Lower leg skin (tissue), 3 donors: ENCODE measurements at regions not wholly inside any gene's neighbourhood (a gene's known extent, or its start where the extent isn't known, plus 50 kb on each side); places are given as distances from the start of the nearest gene placed in this dataset.

ENCODE experiments used
- POLR2A ChIP-seq, 2 donors: fragments of 450-650 bp; IDR thresholded peaks; one replicate each; pipeline ENCODE4 v1.6.1; 2016 to 2017; ENCODE audit warnings: antibody characterized with exemption in 2 of 2, mild to moderate bottlenecking in 1 of 2, moderate library complexity in 1 of 2
- TF ChIP-seq, protein P1 (sequence below), 3 donors: fragments of 450-650 bp; IDR thresholded peaks; one replicate each; pipeline ENCODE4 v1.5.1; 2016; ENCODE audit warnings: antibody characterized with exemption in 3 of 3, mild to moderate bottlenecking in 3 of 3, moderate library complexity in 2 of 3

DNA sequence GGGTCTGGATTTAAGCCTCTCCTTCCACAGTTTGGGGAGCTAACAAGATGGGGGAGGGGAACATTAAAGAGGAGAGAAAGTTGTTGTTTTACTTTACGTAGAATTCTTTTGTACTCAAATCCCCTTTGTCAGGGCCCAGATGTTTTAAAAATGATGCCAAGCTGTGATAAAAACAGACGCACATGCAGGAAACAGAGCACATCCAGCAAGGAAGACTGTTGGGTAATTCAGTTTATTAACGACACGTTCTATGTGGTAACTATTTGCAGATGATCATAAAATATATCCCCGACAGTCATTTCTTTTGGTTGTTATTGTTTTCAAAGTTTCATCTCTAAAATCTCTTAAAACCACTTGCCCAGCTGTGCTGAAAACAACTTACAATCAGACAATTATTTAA lies 307.0 kb upstream of the PRDM1 start:
- no peak for TF ChIP-seq POLR2A (IDR thresholded peaks at IDR 0.05)
- TF ChIP-seq, protein P1, sequence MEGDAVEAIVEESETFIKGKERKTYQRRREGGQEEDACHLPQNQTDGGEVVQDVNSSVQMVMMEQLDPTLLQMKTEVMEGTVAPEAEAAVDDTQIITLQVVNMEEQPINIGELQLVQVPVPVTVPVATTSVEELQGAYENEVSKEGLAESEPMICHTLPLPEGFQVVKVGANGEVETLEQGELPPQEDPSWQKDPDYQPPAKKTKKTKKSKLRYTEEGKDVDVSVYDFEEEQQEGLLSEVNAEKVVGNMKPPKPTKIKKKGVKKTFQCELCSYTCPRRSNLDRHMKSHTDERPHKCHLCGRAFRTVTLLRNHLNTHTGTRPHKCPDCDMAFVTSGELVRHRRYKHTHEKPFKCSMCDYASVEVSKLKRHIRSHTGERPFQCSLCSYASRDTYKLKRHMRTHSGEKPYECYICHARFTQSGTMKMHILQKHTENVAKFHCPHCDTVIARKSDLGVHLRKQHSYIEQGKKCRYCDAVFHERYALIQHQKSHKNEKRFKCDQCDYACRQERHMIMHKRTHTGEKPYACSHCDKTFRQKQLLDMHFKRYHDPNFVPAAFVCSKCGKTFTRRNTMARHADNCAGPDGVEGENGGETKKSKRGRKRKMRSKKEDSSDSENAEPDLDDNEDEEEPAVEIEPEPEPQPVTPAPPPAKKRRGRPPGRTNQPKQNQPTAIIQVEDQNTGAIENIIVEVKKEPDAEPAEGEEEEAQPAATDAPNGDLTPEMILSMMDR (IDR thresholded peaks at IDR 0.05): no peak
